HEK293 (cell line): ENCODE measurements at regions not wholly inside any gene's neighbourhood (a gene's known extent, or its start where the extent isn't known, plus 50 kb on each side); places are given as distances from the start of the nearest gene placed in this dataset.

Source experiments
- ATF2 ChIP-seq: fragments of 450-650 bp; formaldehyde crosslinking; IDR thresholded peaks from 2 replicates; pipeline ENCODE4 v1.5.1; 2016; ENCODE audit warnings: missing biosample characterization, missing genetic modification characterization, low read depth
- CTCF ChIP-seq: fragments of 450-650 bp; formaldehyde crosslinking; IDR thresholded peaks from 2 replicates; pipeline ENCODE4 v1.5.1; 2016; ENCODE audit warnings: missing biosample characterization, missing genetic modification characterization
- ZBTB6 ChIP-seq: fragments of 450-650 bp; formaldehyde crosslinking; IDR thresholded peaks from 2 replicates; pipeline ENCODE4 v1.5.1; 2017; ENCODE audit warnings: missing biosample characterization, missing genetic modification characterization
- ZNF548 ChIP-seq: fragments of 450-650 bp; formaldehyde crosslinking; IDR thresholded peaks from 2 replicates; pipeline ENCODE4 v1.5.1; 2016; ENCODE audit warnings: missing biosample characterization, missing genetic modification characterization
- ZNF610 ChIP-seq: fragments of 450-650 bp; formaldehyde crosslinking; IDR thresholded peaks from 2 replicates; pipeline ENCODE4 v1.5.1; 2016; ENCODE audit warnings: missing biosample characterization, missing genetic modification characterization, borderline replicate concordance

GRCh38 chr2:43084699-43085091, 141.7 kb downstream of the ZFP36L2 start:
- TF ChIP-seq ZNF548 (tag by site-specific recombination), result no peak
- no peak for TF ChIP-seq ZNF610 (tag by site-specific recombination)
- no peak for TF ChIP-seq CTCF
- no peak for TF ChIP-seq ATF2
- TF ChIP-seq ZBTB6 (tag by site-specific recombination), result no peak
